OCI-LY3 (cell line): ENCODE measurements at regions not wholly inside any gene's neighbourhood (a gene's known extent, or its start where the extent isn't known, plus 50 kb on each side); places are given as distances from the start of the nearest gene placed in this dataset.

Experiments used
- EZH2phosphoT487 ChIP-seq: fragments of 200-600 bp; shearing (Covaris generic); IDR thresholded peaks from 2 replicates; pipeline ENCODE4 v1.6.1; 2018; ENCODE audit warnings: antibody characterized with exemption, mixed run types, low read depth
- TF ChIP-seq, protein P1 (sequence below): fragments of 200-600, 300-600 bp; sonication (generic); IDR thresholded peaks from 2 replicates; pipeline ENCODE4 v1.5.1; 2014; ENCODE audit warnings: antibody characterized with exemption, low read length, low read depth

DNA sequence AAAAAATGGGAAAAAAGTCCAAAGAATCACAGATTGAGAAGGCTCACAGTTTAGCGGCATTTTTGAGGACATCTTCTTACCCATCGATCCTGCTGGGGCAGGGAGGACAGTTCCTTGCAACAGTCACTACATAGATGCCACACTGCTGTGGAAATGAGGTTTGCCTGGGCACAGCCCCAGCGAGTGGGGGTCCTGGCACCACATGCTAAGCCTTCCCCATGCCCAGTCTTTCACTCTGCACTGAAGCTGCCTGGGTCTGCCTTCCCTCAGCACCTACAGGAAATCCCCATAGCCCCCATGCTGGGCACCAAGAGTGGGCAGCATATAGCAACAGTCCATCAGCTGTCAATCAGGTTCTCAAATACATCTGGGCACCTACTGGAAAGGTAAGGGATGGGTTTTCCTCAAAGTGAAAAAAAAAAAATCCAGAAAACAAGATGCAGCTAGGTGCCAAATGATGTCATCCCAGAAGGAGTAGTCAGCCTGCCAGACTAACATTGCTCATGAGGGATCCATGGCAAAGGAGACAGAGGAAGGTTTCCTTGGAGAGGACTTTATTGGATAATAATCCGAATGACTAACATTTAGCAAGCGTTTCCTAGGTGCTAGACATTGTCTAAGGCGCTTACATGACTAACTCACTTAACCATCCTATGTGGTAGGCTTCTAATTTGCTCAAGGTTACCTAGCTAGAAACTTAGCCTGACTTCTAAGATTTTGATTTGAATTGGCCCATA lies 125.7 kb upstream of the CXCL12 start:
- TF ChIP-seq, protein P1, sequence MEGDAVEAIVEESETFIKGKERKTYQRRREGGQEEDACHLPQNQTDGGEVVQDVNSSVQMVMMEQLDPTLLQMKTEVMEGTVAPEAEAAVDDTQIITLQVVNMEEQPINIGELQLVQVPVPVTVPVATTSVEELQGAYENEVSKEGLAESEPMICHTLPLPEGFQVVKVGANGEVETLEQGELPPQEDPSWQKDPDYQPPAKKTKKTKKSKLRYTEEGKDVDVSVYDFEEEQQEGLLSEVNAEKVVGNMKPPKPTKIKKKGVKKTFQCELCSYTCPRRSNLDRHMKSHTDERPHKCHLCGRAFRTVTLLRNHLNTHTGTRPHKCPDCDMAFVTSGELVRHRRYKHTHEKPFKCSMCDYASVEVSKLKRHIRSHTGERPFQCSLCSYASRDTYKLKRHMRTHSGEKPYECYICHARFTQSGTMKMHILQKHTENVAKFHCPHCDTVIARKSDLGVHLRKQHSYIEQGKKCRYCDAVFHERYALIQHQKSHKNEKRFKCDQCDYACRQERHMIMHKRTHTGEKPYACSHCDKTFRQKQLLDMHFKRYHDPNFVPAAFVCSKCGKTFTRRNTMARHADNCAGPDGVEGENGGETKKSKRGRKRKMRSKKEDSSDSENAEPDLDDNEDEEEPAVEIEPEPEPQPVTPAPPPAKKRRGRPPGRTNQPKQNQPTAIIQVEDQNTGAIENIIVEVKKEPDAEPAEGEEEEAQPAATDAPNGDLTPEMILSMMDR, result no peak
- TF ChIP-seq EZH2phosphoT487, result no peak
